ENCODE measurements at regions not wholly inside any gene's neighbourhood (a gene's known extent, or its start where the extent isn't known, plus 50 kb on each side); places are given as distances from the start of the nearest gene placed in this dataset.

GRCh38 chr14:101062065-101062450 is 158.5 kb upstream of the RTL1 start:
- Histone ChIP-seq H3K36me3 (ENCODE audit: low read length) (no peaks in the 10 kb centered on the region), H3K9me2 (replicated peaks; ENCODE audit: insufficient read depth, low read length) (no peaks in the 10 kb centered on the region), H3K79me2 (ENCODE audit: insufficient read depth, low read length) (no peaks in the 10 kb centered on the region), H3K9ac (ENCODE audit: low read length) (no peak overlapping the region), H2AFZ (ENCODE audit: low read depth, low read length, severe bottlenecking) (no peak overlapping the region), H3K27me3 (ENCODE audit: low read length) (no peaks in the 10 kb centered on the region; the same call in 1 of the 2 replicates), H4K20me1 (ENCODE audit: low read depth, low read length) (no peaks in the 10 kb centered on the region), H3K4me2 (ENCODE audit: low read depth, low read length, poor library complexity, severe bottlenecking) (no peak overlapping the region), H3K9me3 (ENCODE audit: insufficient read depth, low read length) (peaks cover 5% of the 10 kb centered on the region; the same call in 1 of the 2 replicates), H3K4me3 (ENCODE audit: insufficient read depth, low read length, poor library complexity, severe bottlenecking) (no peak overlapping the region), H3K27ac (ENCODE audit: low read depth, low read length) (no peak overlapping the region), H3F3A (ENCODE audit: insufficient read depth) (no peaks in the 10 kb centered on the region)
- no peak for TF ChIP-seq EZH2phosphoT487 (conservative IDR thresholded peaks at IDR 0.05; ENCODE audit: low read length)
- TF ChIP-seq CTCF (IDR thresholded peaks at IDR 0.05; ENCODE audit: insufficient read depth, low read length, poor library complexity, severe bottlenecking): no peak

- Histone ChIP-seq H3K27ac (ENCODE audit: low read depth, low read length) (no peak overlapping the region), H3K9me3 (ENCODE audit: insufficient read depth, low read length) (peaks cover under 1% of the 10 kb centered on the region; the same call in 1 of the 2 replicates), H3K4me3 (ENCODE audit: insufficient read depth, low read length, poor library complexity, severe bottlenecking) (no peak overlapping the region), H3K27me3 (ENCODE audit: low read length) (no peaks in the 10 kb centered on the region; the same call in 1 of the 2 replicates), H3K79me2 (ENCODE audit: insufficient read depth, low read length) (no peaks in the 10 kb centered on the region), H3K9ac (ENCODE audit: low read length) (no peak overlapping the region), H3K9me2 (replicated peaks; ENCODE audit: insufficient read depth, low read length) (no peaks in the 10 kb centered on the region), H3F3A (ENCODE audit: insufficient read depth) (no peaks in the 10 kb centered on the region), H3K4me2 (ENCODE audit: low read depth, low read length, poor library complexity, severe bottlenecking) (no peak overlapping the region), H4K20me1 (ENCODE audit: low read depth, low read length) (no peaks in the 10 kb centered on the region), H3K36me3 (ENCODE audit: low read length) (no peaks in the 10 kb centered on the region), H2AFZ (ENCODE audit: low read depth, low read length, severe bottlenecking) (no peak overlapping the region)
- TF ChIP-seq EZH2phosphoT487 (conservative IDR thresholded peaks at IDR 0.05; ENCODE audit: low read length) (no peak), CTCF (IDR thresholded peaks at IDR 0.05; ENCODE audit: insufficient read depth, low read length, poor library complexity, severe bottlenecking) (no peak)
Observed at GRCh38 chr14:101062601-101063000, 159.1 kb upstream of the RTL1 start.

GRCh38 chr14:101063121-101063520 is 159.6 kb upstream of the RTL1 start:
- Histone ChIP-seq H3K4me3 (ENCODE audit: insufficient read depth, low read length, poor library complexity, severe bottlenecking) (no peak overlapping the region), H3K27me3 (ENCODE audit: low read length) (no peaks in the 10 kb centered on the region; the same call in 1 of the 2 replicates), H3K36me3 (ENCODE audit: low read length) (no peaks in the 10 kb centered on the region), H3K9me3 (ENCODE audit: insufficient read depth, low read length) (no peaks in the 10 kb centered on the region), H3K27ac (ENCODE audit: low read depth, low read length) (no peak overlapping the region), H2AFZ (ENCODE audit: low read depth, low read length, severe bottlenecking) (no peak overlapping the region), H3F3A (ENCODE audit: insufficient read depth) (no peaks in the 10 kb centered on the region), H4K20me1 (ENCODE audit: low read depth, low read length) (no peaks in the 10 kb centered on the region), H3K9me2 (replicated peaks; ENCODE audit: insufficient read depth, low read length) (no peaks in the 10 kb centered on the region), H3K79me2 (ENCODE audit: insufficient read depth, low read length) (no peaks in the 10 kb centered on the region), H3K9ac (ENCODE audit: low read length) (no peak overlapping the region), H3K4me2 (ENCODE audit: low read depth, low read length, poor library complexity, severe bottlenecking) (no peak overlapping the region)
- TF ChIP-seq EZH2phosphoT487 (conservative IDR thresholded peaks at IDR 0.05; ENCODE audit: low read length) (no peak), CTCF (IDR thresholded peaks at IDR 0.05; ENCODE audit: insufficient read depth, low read length, poor library complexity, severe bottlenecking) (no peak)
